Fibroblast of skin of right quadriceps (primary cell): ENCODE measurements at regions not wholly inside any gene's neighbourhood (a gene's known extent, or its start where the extent isn't known, plus 50 kb on each side); places are given as distances from the start of the nearest gene placed in this dataset.
"Not testable (repeated sequence)": the region's sequence is repeated elsewhere in the genome, so short reads cannot be mapped to it uniquely, and the experiment has no call there.

Experiments
- DNase-seq: peaks from one replicate; pipeline ENCODE4 v3.0.0-alpha.2; 2013

- DNase-seq: peak; percentile 62
Observed at GRCh38 chr1:82160036-82160435, 359.3 kb downstream of the ADGRL2 start.

- DNase-seq: no peak
Observed at GRCh38 chr1:82158981-82159380, 358.2 kb downstream of the ADGRL2 start.

- DNase-seq: no peak
Observed at GRCh38 chr1:82154219-82154970, 353.7 kb downstream of the ADGRL2 start.

GRCh38 chr1:82153752-82154151 is 353.0 kb downstream of the ADGRL2 start:
- no peak for DNase-seq

- DNase-seq: peak; percentile 40
Observed at GRCh38 chr1:82153272-82153629, 352.5 kb downstream of the ADGRL2 start.

GRCh38 chr1:82152356-82153271 is 351.9 kb downstream of the ADGRL2 start:
- no peak for DNase-seq

- DNase-seq: no peak
Observed at GRCh38 chr1:82145656-82146055, 344.9 kb downstream of the ADGRL2 start.

- DNase-seq: no peak
Observed at GRCh38 chr1:82143108-82143833, 342.5 kb downstream of the ADGRL2 start.

- DNase-seq: no peak
Observed at GRCh38 chr1:82141390-82141789, 340.7 kb downstream of the ADGRL2 start.

- no peak for DNase-seq
Observed at GRCh38 chr1:82139751-82140468, 339.2 kb downstream of the ADGRL2 start.

GRCh38 chr1:82136351-82136750 is 335.6 kb downstream of the ADGRL2 start:
- not testable (repeated sequence) for DNase-seq

- no peak for DNase-seq
Observed at GRCh38 chr1:82125866-82126265, 325.1 kb downstream of the ADGRL2 start.

- no peak for DNase-seq
Observed at GRCh38 chr1:82125119-82125518, 324.4 kb downstream of the ADGRL2 start.

GRCh38 chr1:82121421-82121820 is 320.7 kb downstream of the ADGRL2 start:
- DNase-seq: no peak

GRCh38 chr1:82116105-82116504 is 315.4 kb downstream of the ADGRL2 start:
- no peak for DNase-seq

GRCh38 chr1:82114887-82115286 is 314.2 kb downstream of the ADGRL2 start:
- DNase-seq: no peak

GRCh38 chr1:82110366-82111254 is 309.9 kb downstream of the ADGRL2 start:
- peak; percentile 4 for DNase-seq

GRCh38 chr1:82108843-82109242 is 308.1 kb downstream of the ADGRL2 start:
- no peak for DNase-seq

- DNase-seq: no peak
Observed at GRCh38 chr1:82106672-82107071, 305.9 kb downstream of the ADGRL2 start.

- DNase-seq: no peak
Observed at GRCh38 chr1:82099170-82099569, 298.4 kb downstream of the ADGRL2 start.

GRCh38 chr1:82094136-82094535 is 293.4 kb downstream of the ADGRL2 start:
- no peak for DNase-seq

GRCh38 chr1:82091729-82092128 is 291.0 kb downstream of the ADGRL2 start:
- peak; percentile 14 for DNase-seq
